ENCODE measurements at regions not wholly inside any gene's neighbourhood (a gene's known extent, or its start where the extent isn't known, plus 50 kb on each side); places are given as distances from the start of the nearest gene placed in this dataset.

DNA sequence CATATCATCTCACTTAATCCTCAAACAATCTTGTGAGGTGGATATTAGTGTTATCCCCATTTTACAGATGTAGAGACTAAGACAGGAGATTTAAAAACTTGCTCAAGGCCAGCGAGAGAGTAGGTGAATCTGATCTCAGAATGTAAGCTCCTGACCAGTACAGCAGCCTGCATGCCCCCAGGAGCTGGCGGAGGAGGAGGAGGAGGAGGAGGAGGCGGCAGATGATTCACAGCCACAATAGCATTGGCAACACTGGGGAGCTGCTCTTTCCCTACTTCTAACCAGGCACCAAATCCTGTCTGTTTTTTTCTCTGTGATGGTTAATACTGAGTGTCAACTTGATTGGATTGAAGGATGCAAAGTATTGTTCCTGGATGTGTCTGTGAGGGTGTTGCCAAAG is 243.2 kb downstream of the ATG4C start:
- Histone ChIP-seq H3K9ac (ENCODE audit: low read length) (no peak overlapping the region), H3K27me3 (ENCODE audit: low read length) (no peaks in the 10 kb centered on the region), H3K9me2 (replicated peaks; ENCODE audit: insufficient read depth, low read length) (no peaks in the 10 kb centered on the region), H4K20me1 (ENCODE audit: insufficient read depth, low read depth, low read length) (no peaks in the 10 kb centered on the region), H3K27ac (ENCODE audit: low read length) (no peak overlapping the region), H2AFZ (ENCODE audit: low read length) (no peak overlapping the region), H3K4me2 (ENCODE audit: low read depth, low read length, poor library complexity, severe bottlenecking) (no peak overlapping the region), H3K4me1 (ENCODE audit: low read length) (no peaks in the 10 kb centered on the region), H3K36me3 (ENCODE audit: insufficient read depth, low read length) (no peaks in the 10 kb centered on the region), H3K4me3 (ENCODE audit: low read length) (no peak overlapping the region), H3K9me3 (ENCODE audit: low read length) (no peaks in the 10 kb centered on the region), H3K79me2 (ENCODE audit: low read length) (no peaks in the 10 kb centered on the region)
- DNase-seq: no peak

GRCh38 chr1:63032171-63032570 is 248.2 kb downstream of the ATG4C start:
- Histone ChIP-seq H4K20me1 (ENCODE audit: insufficient read depth, low read depth, low read length) (no peaks in the 10 kb centered on the region), H3K9me2 (replicated peaks; ENCODE audit: insufficient read depth, low read length) (no peaks in the 10 kb centered on the region), H3K4me1 (ENCODE audit: low read length) (no peaks in the 10 kb centered on the region), H3K36me3 (ENCODE audit: insufficient read depth, low read length) (no peaks in the 10 kb centered on the region), H3K79me2 (ENCODE audit: low read length) (no peaks in the 10 kb centered on the region), H3K27me3 (ENCODE audit: low read length) (no peaks in the 10 kb centered on the region), H3K4me3 (ENCODE audit: low read length) (no peak overlapping the region), H3K4me2 (ENCODE audit: low read depth, low read length, poor library complexity, severe bottlenecking) (no peak overlapping the region), H3K9me3 (ENCODE audit: low read length) (no peaks in the 10 kb centered on the region), H3K9ac (ENCODE audit: low read length) (no peak overlapping the region), H3K27ac (ENCODE audit: low read length) (no peak overlapping the region), H2AFZ (ENCODE audit: low read length) (no peak overlapping the region)
- no peak for DNase-seq

GRCh38 chr1:63033211-63033610 is 249.3 kb downstream of the ATG4C start:
- no peak overlapping the region for H3K4me2 ChIP-seq (ENCODE audit: low read depth, low read length, poor library complexity, severe bottlenecking)
- H3K27me3 ChIP-seq (ENCODE audit: low read length): no peaks in the 10 kb centered on the region
- no peaks in the 10 kb centered on the region for H3K36me3 ChIP-seq (ENCODE audit: insufficient read depth, low read length)
- no peaks in the 10 kb centered on the region for H3K79me2 ChIP-seq (ENCODE audit: low read length)
- no peak overlapping the region for H3K4me3 ChIP-seq (ENCODE audit: low read length)
- no peak overlapping the region for H3K27ac ChIP-seq (ENCODE audit: low read length)
- H3K9me3 ChIP-seq (ENCODE audit: low read length): no peaks in the 10 kb centered on the region
- H3K9me2 ChIP-seq (replicated peaks; ENCODE audit: insufficient read depth, low read length): no peaks in the 10 kb centered on the region
- no peak overlapping the region for H3K9ac ChIP-seq (ENCODE audit: low read length)
- no peak for DNase-seq
- H2AFZ ChIP-seq (ENCODE audit: low read length): no peak overlapping the region
- no peaks in the 10 kb centered on the region for H4K20me1 ChIP-seq (ENCODE audit: insufficient read depth, low read depth, low read length)
- H3K4me1 ChIP-seq (ENCODE audit: low read length): no peaks in the 10 kb centered on the region

DNA sequence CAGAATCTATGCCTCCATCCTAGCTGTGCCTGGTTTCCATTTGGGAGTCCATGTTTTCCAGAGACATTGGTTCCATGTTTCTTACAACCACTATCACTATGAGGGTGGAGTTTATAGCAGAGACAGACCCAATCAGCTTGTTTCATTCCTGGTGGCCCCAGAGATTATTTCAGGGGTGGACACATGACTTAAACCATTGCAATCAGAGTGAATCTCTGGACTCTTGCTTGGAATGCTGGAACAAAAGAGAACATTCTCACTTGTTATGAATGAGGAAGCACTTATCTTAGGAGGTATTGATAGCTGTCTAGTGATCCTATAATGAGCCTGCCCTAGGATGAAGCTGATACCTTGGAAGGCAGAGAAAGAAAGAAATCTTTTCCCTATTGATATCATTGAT is 250.3 kb downstream of the ATG4C start:
- H3K79me2 ChIP-seq (ENCODE audit: low read length): no peaks in the 10 kb centered on the region
- no peak for DNase-seq
- H3K4me2 ChIP-seq (ENCODE audit: low read depth, low read length, poor library complexity, severe bottlenecking): no peak overlapping the region
- H3K9me3 ChIP-seq (ENCODE audit: low read length): no peaks in the 10 kb centered on the region
- H3K9me2 ChIP-seq (replicated peaks; ENCODE audit: insufficient read depth, low read length): no peaks in the 10 kb centered on the region
- H3K27ac ChIP-seq (ENCODE audit: low read length): no peak overlapping the region
- no peak overlapping the region for H2AFZ ChIP-seq (ENCODE audit: low read length)
- H3K4me1 ChIP-seq (ENCODE audit: low read length): no peaks in the 10 kb centered on the region
- H3K27me3 ChIP-seq (ENCODE audit: low read length): no peaks in the 10 kb centered on the region
- H4K20me1 ChIP-seq (ENCODE audit: insufficient read depth, low read depth, low read length): no peaks in the 10 kb centered on the region
- no peak overlapping the region for H3K4me3 ChIP-seq (ENCODE audit: low read length)
- no peaks in the 10 kb centered on the region for H3K36me3 ChIP-seq (ENCODE audit: insufficient read depth, low read length)
- no peak overlapping the region for H3K9ac ChIP-seq (ENCODE audit: low read length)

GRCh38 chr1:63038586-63038985 is 254.7 kb downstream of the ATG4C start:
- no peak overlapping the region for H3K9ac ChIP-seq (ENCODE audit: low read length)
- H4K20me1 ChIP-seq (ENCODE audit: insufficient read depth, low read depth, low read length): no peaks in the 10 kb centered on the region
- H3K36me3 ChIP-seq (ENCODE audit: insufficient read depth, low read length): no peaks in the 10 kb centered on the region
- H3K4me3 ChIP-seq (ENCODE audit: low read length): no peak overlapping the region
- no peaks in the 10 kb centered on the region for H3K4me1 ChIP-seq (ENCODE audit: low read length)
- DNase-seq: no peak
- H2AFZ ChIP-seq (ENCODE audit: low read length): no peak overlapping the region
- H3K4me2 ChIP-seq (ENCODE audit: low read depth, low read length, poor library complexity, severe bottlenecking): no peak overlapping the region
- H3K27me3 ChIP-seq (ENCODE audit: low read length): no peaks in the 10 kb centered on the region
- H3K27ac ChIP-seq (ENCODE audit: low read length): no peak overlapping the region
- no peaks in the 10 kb centered on the region for H3K9me2 ChIP-seq (replicated peaks; ENCODE audit: insufficient read depth, low read length)
- H3K79me2 ChIP-seq (ENCODE audit: low read length): no peaks in the 10 kb centered on the region
- no peaks in the 10 kb centered on the region for H3K9me3 ChIP-seq (ENCODE audit: low read length)

GRCh38 chr1:63041660-63042059 is 257.7 kb downstream of the ATG4C start:
- no peak overlapping the region for H3K4me2 ChIP-seq (ENCODE audit: low read depth, low read length, poor library complexity, severe bottlenecking)
- no peak overlapping the region for H3K27ac ChIP-seq (ENCODE audit: low read length)
- no peak overlapping the region for H2AFZ ChIP-seq (ENCODE audit: low read length)
- no peaks in the 10 kb centered on the region for H3K27me3 ChIP-seq (ENCODE audit: low read length)
- no peaks in the 10 kb centered on the region for H3K9me2 ChIP-seq (replicated peaks; ENCODE audit: insufficient read depth, low read length)
- no peaks in the 10 kb centered on the region for H3K36me3 ChIP-seq (ENCODE audit: insufficient read depth, low read length)
- H3K9ac ChIP-seq (ENCODE audit: low read length): no peak overlapping the region
- H4K20me1 ChIP-seq (ENCODE audit: insufficient read depth, low read depth, low read length): no peaks in the 10 kb centered on the region
- no peak for DNase-seq
- H3K9me3 ChIP-seq (ENCODE audit: low read length): no peaks in the 10 kb centered on the region
- no peak overlapping the region for H3K4me3 ChIP-seq (ENCODE audit: low read length)
- no peaks in the 10 kb centered on the region for H3K4me1 ChIP-seq (ENCODE audit: low read length)
- H3K79me2 ChIP-seq (ENCODE audit: low read length): no peaks in the 10 kb centered on the region

DNA sequence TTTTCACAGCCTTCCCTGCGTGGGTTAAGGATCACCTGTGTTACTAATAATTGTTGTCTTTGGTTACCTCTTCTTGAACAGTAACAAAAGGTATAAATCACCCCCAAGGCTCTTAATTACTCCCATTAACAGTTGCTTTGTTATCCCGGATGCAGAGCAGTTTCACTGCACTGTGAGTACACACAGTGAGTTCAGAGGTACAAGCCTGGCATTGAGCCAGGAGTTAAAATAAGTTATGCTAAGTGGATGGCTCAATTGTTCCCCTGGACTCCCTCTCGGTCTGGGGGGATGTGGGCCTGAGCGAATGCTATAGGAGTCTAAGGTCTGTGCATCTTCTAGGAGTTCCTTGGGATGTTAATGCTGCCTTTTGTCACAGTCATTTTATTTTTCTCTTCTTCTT is 258.3 kb downstream of the ATG4C start:
- Histone ChIP-seq H3K4me2 (ENCODE audit: low read depth, low read length, poor library complexity, severe bottlenecking) (no peak overlapping the region), H2AFZ (ENCODE audit: low read length) (no peak overlapping the region), H3K9ac (ENCODE audit: low read length) (no peak overlapping the region), H3K27ac (ENCODE audit: low read length) (no peak overlapping the region), H3K36me3 (ENCODE audit: insufficient read depth, low read length) (no peaks in the 10 kb centered on the region), H3K27me3 (ENCODE audit: low read length) (no peaks in the 10 kb centered on the region), H3K4me1 (ENCODE audit: low read length) (no peaks in the 10 kb centered on the region), H3K9me2 (replicated peaks; ENCODE audit: insufficient read depth, low read length) (no peaks in the 10 kb centered on the region), H3K79me2 (ENCODE audit: low read length) (no peaks in the 10 kb centered on the region), H3K4me3 (ENCODE audit: low read length) (no peak overlapping the region), H4K20me1 (ENCODE audit: insufficient read depth, low read depth, low read length) (no peaks in the 10 kb centered on the region), H3K9me3 (ENCODE audit: low read length) (no peaks in the 10 kb centered on the region)
- no peak for DNase-seq

GRCh38 chr1:63046539-63046938 is 262.6 kb downstream of the ATG4C start:
- Histone ChIP-seq H3K4me2 (ENCODE audit: low read depth, low read length, poor library complexity, severe bottlenecking) (no peak overlapping the region), H4K20me1 (ENCODE audit: insufficient read depth, low read depth, low read length) (no peaks in the 10 kb centered on the region), H3K79me2 (ENCODE audit: low read length) (no peaks in the 10 kb centered on the region), H3K27me3 (ENCODE audit: low read length) (no peaks in the 10 kb centered on the region), H3K4me3 (ENCODE audit: low read length) (no peak overlapping the region), H3K9ac (ENCODE audit: low read length) (no peak overlapping the region), H3K9me3 (ENCODE audit: low read length) (no peaks in the 10 kb centered on the region), H3K36me3 (ENCODE audit: insufficient read depth, low read length) (no peaks in the 10 kb centered on the region), H3K4me1 (ENCODE audit: low read length) (no peaks in the 10 kb centered on the region), H3K9me2 (replicated peaks; ENCODE audit: insufficient read depth, low read length) (no peaks in the 10 kb centered on the region), H3K27ac (ENCODE audit: low read length) (no peak overlapping the region), H2AFZ (ENCODE audit: low read length) (no peak overlapping the region)
- no peak for DNase-seq

DNA sequence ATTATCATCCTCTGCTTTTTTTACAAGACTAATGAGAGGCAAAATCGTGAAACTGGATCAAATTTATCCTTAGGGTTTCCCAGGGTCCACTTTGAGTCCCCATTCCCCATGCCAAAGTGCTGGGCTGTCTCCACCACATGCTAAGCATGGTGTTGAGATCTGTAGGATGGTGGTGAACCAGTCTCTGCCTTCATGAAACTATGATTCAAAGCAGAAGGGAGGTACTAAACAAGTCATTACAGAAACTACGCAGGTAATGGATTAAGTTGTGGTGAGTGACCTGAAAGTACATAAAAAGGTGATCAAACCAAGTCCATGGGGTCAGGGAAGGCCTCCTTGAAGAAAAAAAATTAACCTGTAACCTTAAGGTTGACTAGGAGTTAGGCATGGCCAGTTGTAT is 265.2 kb downstream of the ATG4C start:
- no peaks in the 10 kb centered on the region for H3K9me2 ChIP-seq (replicated peaks; ENCODE audit: insufficient read depth, low read length)
- H3K4me3 ChIP-seq (ENCODE audit: low read length): no peak overlapping the region
- no peaks in the 10 kb centered on the region for H3K9me3 ChIP-seq (ENCODE audit: low read length)
- no peaks in the 10 kb centered on the region for H3K79me2 ChIP-seq (ENCODE audit: low read length)
- H3K4me2 ChIP-seq (ENCODE audit: low read depth, low read length, poor library complexity, severe bottlenecking): no peak overlapping the region
- H3K27me3 ChIP-seq (ENCODE audit: low read length): no peaks in the 10 kb centered on the region
- no peaks in the 10 kb centered on the region for H3K36me3 ChIP-seq (ENCODE audit: insufficient read depth, low read length)
- H4K20me1 ChIP-seq (ENCODE audit: insufficient read depth, low read depth, low read length): no peaks in the 10 kb centered on the region
- no peaks in the 10 kb centered on the region for H3K4me1 ChIP-seq (ENCODE audit: low read length)
- no peak for DNase-seq
- no peak overlapping the region for H2AFZ ChIP-seq (ENCODE audit: low read length)
- H3K9ac ChIP-seq (ENCODE audit: low read length): no peak overlapping the region
- no peak overlapping the region for H3K27ac ChIP-seq (ENCODE audit: low read length)
